ENCODE measurements at regions not wholly inside any gene's neighbourhood (a gene's known extent, or its start where the extent isn't known, plus 50 kb on each side); places are given as distances from the start of the nearest gene placed in this dataset.

GRCh38 chr6:53974941-53975340 is 136.3 kb upstream of the MLIP start:
- intact Hi-C loops (cut with DNase I) = no loop called here
- no peak for ATAC-seq

GRCh38 chr6:53975941-53976615 is 135.2 kb upstream of the MLIP start:
- Histone ChIP-seq H3K4me1 (no peaks in the 10 kb centered on the region), H3K27ac (no peak overlapping the region), H3K36me3 (no peaks in the 10 kb centered on the region), H3K9me3 (no peaks in the 10 kb centered on the region), H3K27me3 (ENCODE audit: low read depth) (no peaks in the 10 kb centered on the region), H3K4me3 (no peak overlapping the region)
- intact Hi-C loops (cut with DNase I) = no loop called here
- DNase-seq = no peak
- TF ChIP-seq CTCF (IDR thresholded peaks at IDR 0.05) = no peak
- no peak for ATAC-seq

More at GRCh38 chr6:53974941-53975340, 136.3 kb upstream of the MLIP start:
- H3K4me3 ChIP-seq = no peak overlapping the region
- DNase-seq = no peak
- no peak for TF ChIP-seq CTCF (IDR thresholded peaks at IDR 0.05)
- H3K4me1 ChIP-seq = no peaks in the 10 kb centered on the region
- H3K27me3 ChIP-seq (ENCODE audit: low read depth) = no peaks in the 10 kb centered on the region
- H3K9me3 ChIP-seq = no peaks in the 10 kb centered on the region
- no peak overlapping the region for H3K27ac ChIP-seq
- H3K36me3 ChIP-seq = no peaks in the 10 kb centered on the region

- Histone ChIP-seq H3K27me3 (ENCODE audit: low read depth) (no peaks in the 10 kb centered on the region), H3K4me3 (no peak overlapping the region), H3K9me3 (no peaks in the 10 kb centered on the region), H3K27ac (no peak overlapping the region), H3K4me1 (no peaks in the 10 kb centered on the region), H3K36me3 (no peaks in the 10 kb centered on the region)
- ATAC-seq = no peak
- no peak for TF ChIP-seq CTCF (IDR thresholded peaks at IDR 0.05)
- intact Hi-C loops (cut with DNase I) = no loop called here
- no peak for DNase-seq
These were observed 133.7 kb upstream of the MLIP start for GRCh38 chr6:53977551-53977950.

GRCh38 chr6:53979468-53980067 is 131.7 kb upstream of the MLIP start:
- no peak overlapping the region for H3K27ac ChIP-seq
- no peak for ATAC-seq
- no peaks in the 10 kb centered on the region for H3K36me3 ChIP-seq
- peak; percentile 78 for TF ChIP-seq CTCF (IDR thresholded peaks at IDR 0.05)
- intact Hi-C loops (cut with DNase I) = no loop called here
- H3K4me3 ChIP-seq = no peak overlapping the region
- no peaks in the 10 kb centered on the region for H3K27me3 ChIP-seq (ENCODE audit: low read depth)
- H3K4me1 ChIP-seq = no peaks in the 10 kb centered on the region
- DNase-seq = no peak
- H3K9me3 ChIP-seq = no peaks in the 10 kb centered on the region

GRCh38 chr6:53982366-53983050 is 128.7 kb upstream of the MLIP start:
- TF ChIP-seq CTCF (IDR thresholded peaks at IDR 0.05) = no peak
- ATAC-seq (peak in 1 of 2 donors; percentile 56), DNase-seq (no peak)
- no peaks in the 10 kb centered on the region for H3K36me3 ChIP-seq
- H3K27me3 ChIP-seq (ENCODE audit: low read depth) = no peaks in the 10 kb centered on the region
- intact Hi-C loops (cut with DNase I) = no loop called here
- H3K4me1 ChIP-seq = no peaks in the 10 kb centered on the region
- H3K27ac ChIP-seq = no peak overlapping the region
- H3K4me3 ChIP-seq = no peak overlapping the region
- H3K9me3 ChIP-seq = no peaks in the 10 kb centered on the region

All from lower lobe of right lung (tissue), 2 donors.